PC-3 (cell line): ENCODE measurements at regions not wholly inside any gene's neighbourhood (a gene's known extent, or its start where the extent isn't known, plus 50 kb on each side); places are given as distances from the start of the nearest gene placed in this dataset.

Experiments used
- ATAC-seq: fragments of 200-7000 bp; cut with Tn5 transposase; 2 replicates; pipeline ENCODE4 v1.9.1; 2020; ENCODE audit warnings: mild to moderate bottlenecking, moderate library complexity
- BruUV-seq: library from RNA; stranded (reverse); fragments of 400-500 nt; replicated peaks from 2 replicates; lab custom pipeline; 2021; lab: Mats Ljungman, UMichigan
- CTCF ChIA-PET: fragments of 300-600 bp; sonication (Branson Sonifier 250); formaldehyde crosslinking; loops from one replicate; lab custom pipeline; 2022; ENCODE audit warnings: antibody characterized with exemption; lab: Charles Lee
- POLR2A ChIA-PET: fragments of 300-600 bp; sonication (Branson Sonifier 250); formaldehyde crosslinking; loops from one replicate; lab custom pipeline; 2022; ENCODE audit warnings: antibody characterized with exemption; ENCODE audit not compliant: unreplicated experiment; lab: Charles Lee
- DNase-seq: peaks from one replicate; pipeline ENCODE4 v3.0.0-alpha.2; 2015
- H2AFZ ChIP-seq: fragments of 300-600 bp; sonication (generic); 2 replicates; pipeline ENCODE4 v1.6.0; 2016; ENCODE audit warnings: antibody characterized with exemption, low read length
- H3F3A ChIP-seq: fragments of 300-600 bp; sonication (generic); one replicate; pipeline ENCODE4 v1.6.0; 2017; ENCODE audit warnings: antibody characterized with exemption, low read length, control low read depth, mild to moderate bottlenecking; ENCODE audit not compliant: unreplicated experiment
- H3K27ac ChIP-seq: fragments of 300-600 bp; sonication (generic); 2 replicates; pipeline ENCODE4 v1.5.1; 2016; ENCODE audit warnings: mild to moderate bottlenecking, low read length
- H3K27me3 ChIP-seq: fragments of 300-600 bp; sonication (generic); 2 replicates; pipeline ENCODE4 v1.6.1; 2016; ENCODE audit warnings: low read length, mixed read lengths
- H3K36me3 ChIP-seq: fragments of 300-600 bp; sonication (generic); 2 replicates; pipeline ENCODE4 v1.6.1; 2016; ENCODE audit warnings: low read depth, mixed run types, low read length, mixed read lengths
- H3K4me1 ChIP-seq: fragments of 300-600 bp; sonication (generic); 2 replicates; pipeline ENCODE4 v1.5.1; 2016; ENCODE audit warnings: low read length; ENCODE audit not compliant: insufficient read depth
- H3K4me2 ChIP-seq: fragments of 300-600 bp; sonication (generic); 2 replicates; pipeline ENCODE4 v1.6.0; 2016; ENCODE audit warnings: low read length
- H3K4me3 ChIP-seq: fragments of 300-600 bp; sonication (generic); 2 replicates; pipeline ENCODE4 v1.5.1; 2016; ENCODE audit warnings: mild to moderate bottlenecking, low read length, mixed read lengths
- H3K79me2 ChIP-seq: fragments of 300-600 bp; sonication (generic); 2 replicates; pipeline ENCODE4 v1.6.1; 2017; ENCODE audit warnings: low read length, mixed read lengths
- H3K9ac ChIP-seq: fragments of 300-600 bp; sonication (generic); 2 replicates; pipeline ENCODE4 v1.6.0; 2016; ENCODE audit warnings: mild to moderate bottlenecking, low read length
- H3K9me2 ChIP-seq: fragments of 300-600 bp; sonication (generic); replicated peaks from 2 replicates; pipeline ENCODE4 v1.6.1; 2016; ENCODE audit warnings: mixed run types, low read length, mixed read lengths
- H3K9me3 ChIP-seq: fragments of 300-600 bp; sonication (generic); 2 replicates; pipeline ENCODE4 v1.6.1; 2016; ENCODE audit warnings: low read length, mixed read lengths
- H4K20me1 ChIP-seq: fragments of 300-600 bp; sonication (generic); 2 replicates; pipeline ENCODE4 v1.6.1; 2016; ENCODE audit warnings: low read length, mixed read lengths
- CTCF ChIP-seq: fragments of 300-600 bp; sonication (generic); conservative IDR thresholded peaks from 2 replicates; pipeline ENCODE4 v1.5.1; 2017; ENCODE audit warnings: antibody characterized with exemption, low read depth, mild to moderate bottlenecking, low read length
- EZH2 ChIP-seq: fragments of 300-600 bp; sonication (generic); IDR thresholded peaks from one replicate; pipeline ENCODE4 v1.6.1; 2017; ENCODE audit warnings: antibody characterized with exemption, mild to moderate bottlenecking, low read length; ENCODE audit not compliant: unreplicated experiment
- EZH2phosphoT487 ChIP-seq: fragments of 300-600 bp; sonication (generic); IDR thresholded peaks from 2 replicates; pipeline ENCODE4 v1.6.1; 2018; ENCODE audit warnings: mild to moderate bottlenecking, antibody characterized with exemption, low read length, borderline replicate concordance
- intact Hi-C: fragments of 100-400 bp; cut with micrococcal nuclease; formaldehyde crosslinking; loops from 2 replicates; pipeline ENCODE4 v1.9.0; 2023

- H3K36me3 ChIP-seq, result no peaks in the 10 kb centered on the region
- H3K79me2 ChIP-seq, result no peaks in the 10 kb centered on the region
- no peaks in the 10 kb centered on the region for H3K9me3 ChIP-seq
- H3K27me3 ChIP-seq, result peaks cover 38% of the 10 kb centered on the region
- TF ChIP-seq CTCF (no peak), EZH2phosphoT487 (no peak), EZH2 (no peak)
- H3K4me2 ChIP-seq, result no peak overlapping the region
- CTCF ChIA-PET, result no interaction called here
- no peak for DNase-seq
- H3K4me1 ChIP-seq, result no peaks in the 10 kb centered on the region
- H2AFZ ChIP-seq, result no peak overlapping the region
- H3K9ac ChIP-seq, result no peak overlapping the region
- no peak overlapping the region for H3K27ac ChIP-seq
- intact Hi-C loops, result no loop called here
- no peaks in the 10 kb centered on the region for H3K9me2 ChIP-seq
- POLR2A ChIA-PET, result no interaction called here
- H3K4me3 ChIP-seq, result no peak overlapping the region
- no peaks in the 10 kb centered on the region for H4K20me1 ChIP-seq
- no peaks in the 10 kb centered on the region for H3F3A ChIP-seq
- no TSS peak for BruUV-seq
- ATAC-seq, result no peak
Observed at GRCh38 chr2:88248280-88248828, 78.2 kb downstream of the THNSL2 start.

DNA sequence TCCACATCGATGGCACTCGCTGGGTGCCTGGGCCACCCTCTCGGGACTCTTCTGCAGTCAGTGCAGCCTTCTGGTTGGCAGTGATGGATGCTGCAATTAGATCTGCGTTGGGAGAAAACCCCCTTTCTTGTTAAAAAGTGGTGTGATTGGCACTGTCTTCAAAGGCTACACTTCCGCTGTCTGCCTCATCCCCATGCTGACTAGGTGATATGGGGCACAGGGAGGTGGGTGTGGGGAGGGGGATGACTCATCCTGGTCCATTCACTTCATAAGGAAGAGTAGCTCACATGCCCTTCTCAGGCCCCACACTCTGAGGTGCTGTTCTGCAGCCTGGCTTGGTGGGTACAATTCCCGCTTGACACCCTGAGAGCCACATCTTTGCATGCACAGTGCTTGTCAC lies 77.4 kb downstream of the THNSL2 start:
- H3K27ac ChIP-seq, result no peak overlapping the region
- no peaks in the 10 kb centered on the region for H3K9me2 ChIP-seq
- no peaks in the 10 kb centered on the region for H3K36me3 ChIP-seq
- no TSS peak for BruUV-seq
- no peaks in the 10 kb centered on the region for H3K4me1 ChIP-seq
- TF ChIP-seq EZH2 (no peak), CTCF (no peak), EZH2phosphoT487 (no peak)
- H3K79me2 ChIP-seq, result no peaks in the 10 kb centered on the region
- H3K27me3 ChIP-seq, result peaks cover 38% of the 10 kb centered on the region
- CTCF ChIA-PET, result no interaction called here
- no peaks in the 10 kb centered on the region for H3F3A ChIP-seq
- H2AFZ ChIP-seq, result no peak overlapping the region
- H3K9me3 ChIP-seq, result no peaks in the 10 kb centered on the region
- intact Hi-C loops, result no loop called here
- no peak overlapping the region for H3K4me3 ChIP-seq
- H4K20me1 ChIP-seq, result no peaks in the 10 kb centered on the region
- no peak overlapping the region for H3K9ac ChIP-seq
- DNase-seq (peak; percentile 6), ATAC-seq (no peak)
- POLR2A ChIA-PET, result no interaction called here
- no peak overlapping the region for H3K4me2 ChIP-seq

DNA sequence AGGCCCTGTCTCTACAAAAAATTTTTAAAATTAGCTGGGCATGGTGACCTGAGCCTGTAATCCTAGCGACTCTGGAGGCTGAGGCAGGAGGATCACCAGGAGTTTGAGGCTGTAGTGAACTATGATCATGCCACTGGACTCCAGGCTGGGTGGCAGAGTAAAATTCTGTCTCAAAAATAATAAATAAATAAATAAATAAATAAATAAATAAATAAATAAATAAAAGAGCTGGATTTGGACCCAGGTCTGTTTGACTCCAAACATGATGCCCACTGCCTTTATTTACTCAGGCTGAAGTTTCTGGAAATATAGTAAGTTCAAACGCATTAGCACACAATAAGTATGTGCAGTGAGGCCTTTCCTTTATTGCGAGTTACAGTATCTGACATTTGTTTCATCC lies 75.0 kb downstream of the THNSL2 start:
- Histone ChIP-seq H2AFZ (no peak overlapping the region), H3K4me1 (no peaks in the 10 kb centered on the region), H3K9ac (no peak overlapping the region), H3K9me2 (no peaks in the 10 kb centered on the region), H3K9me3 (no peaks in the 10 kb centered on the region), H3K4me3 (no peak overlapping the region), H3F3A (no peaks in the 10 kb centered on the region), H3K79me2 (no peaks in the 10 kb centered on the region), H3K4me2 (no peak overlapping the region), H3K27me3 (peaks cover 17% of the 10 kb centered on the region; the same call in 1 of the 2 replicates), H3K27ac (no peak overlapping the region), H4K20me1 (no peaks in the 10 kb centered on the region), H3K36me3 (no peaks in the 10 kb centered on the region)
- DNase-seq (no peak), ATAC-seq (no peak)
- POLR2A ChIA-PET, result no interaction called here
- CTCF ChIA-PET, result no interaction called here
- intact Hi-C loops, result no loop called here
- no peak for TF ChIP-seq EZH2
- no peak for TF ChIP-seq CTCF
- TF ChIP-seq EZH2phosphoT487, result no peak
- no TSS peak for BruUV-seq
